ENCODE measurements at regions not wholly inside any gene's neighbourhood (a gene's known extent, or its start where the extent isn't known, plus 50 kb on each side); places are given as distances from the start of the nearest gene placed in this dataset.

DNA sequence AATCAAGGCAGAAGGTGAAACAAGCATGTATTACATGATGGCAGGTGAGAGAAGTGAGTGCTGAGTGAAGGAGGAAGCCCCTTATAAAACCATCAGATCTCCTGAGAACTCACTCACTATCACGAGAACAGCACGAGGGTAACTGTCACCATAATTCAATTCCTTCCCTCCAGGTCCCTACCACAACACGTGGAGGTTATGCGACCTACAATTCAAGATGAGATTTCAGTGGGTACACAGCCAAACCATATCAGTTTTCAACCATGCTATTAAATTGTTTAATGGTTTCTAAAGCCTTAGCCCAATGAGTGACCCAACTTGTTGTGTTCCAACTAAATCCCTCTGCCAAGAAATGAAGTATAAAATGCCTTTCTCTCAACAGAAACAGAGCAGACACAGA lies 519.8 kb downstream of the GBA3 start:
- TF ChIP-seq, protein P1, sequence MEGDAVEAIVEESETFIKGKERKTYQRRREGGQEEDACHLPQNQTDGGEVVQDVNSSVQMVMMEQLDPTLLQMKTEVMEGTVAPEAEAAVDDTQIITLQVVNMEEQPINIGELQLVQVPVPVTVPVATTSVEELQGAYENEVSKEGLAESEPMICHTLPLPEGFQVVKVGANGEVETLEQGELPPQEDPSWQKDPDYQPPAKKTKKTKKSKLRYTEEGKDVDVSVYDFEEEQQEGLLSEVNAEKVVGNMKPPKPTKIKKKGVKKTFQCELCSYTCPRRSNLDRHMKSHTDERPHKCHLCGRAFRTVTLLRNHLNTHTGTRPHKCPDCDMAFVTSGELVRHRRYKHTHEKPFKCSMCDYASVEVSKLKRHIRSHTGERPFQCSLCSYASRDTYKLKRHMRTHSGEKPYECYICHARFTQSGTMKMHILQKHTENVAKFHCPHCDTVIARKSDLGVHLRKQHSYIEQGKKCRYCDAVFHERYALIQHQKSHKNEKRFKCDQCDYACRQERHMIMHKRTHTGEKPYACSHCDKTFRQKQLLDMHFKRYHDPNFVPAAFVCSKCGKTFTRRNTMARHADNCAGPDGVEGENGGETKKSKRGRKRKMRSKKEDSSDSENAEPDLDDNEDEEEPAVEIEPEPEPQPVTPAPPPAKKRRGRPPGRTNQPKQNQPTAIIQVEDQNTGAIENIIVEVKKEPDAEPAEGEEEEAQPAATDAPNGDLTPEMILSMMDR (IDR thresholded peaks at IDR 0.05; ENCODE audit: low read length): no peak
- TF ChIP-seq EZH2 (optimal IDR thresholded peaks at IDR 0.05; ENCODE audit: low read depth, low read length) (no peak), EZH2phosphoT487 (IDR thresholded peaks at IDR 0.05; ENCODE audit: low read length) (no peak)
